Skeletal muscle satellite cell (primary cell): ENCODE measurements at regions not wholly inside any gene's neighbourhood (a gene's known extent, or its start where the extent isn't known, plus 50 kb on each side); places are given as distances from the start of the nearest gene placed in this dataset.
"Not testable (repeated sequence)": the region's sequence is repeated elsewhere in the genome, so short reads cannot be mapped to it uniquely, and the experiment has no call there.

Experiments
- H3K27me3 ChIP-seq: 2 replicates; pipeline ENCODE4 v1.7.0; 2013; ENCODE audit warnings: low read length; ENCODE audit not compliant: control insufficient read depth, insufficient read depth
- H3K36me3 ChIP-seq: 2 replicates; pipeline ENCODE4 v1.7.0; 2013; ENCODE audit warnings: mild to moderate bottlenecking, control low read depth, low read length; ENCODE audit not compliant: insufficient read depth
- H3K4me1 ChIP-seq: 2 replicates; pipeline ENCODE4 v1.7.0; 2013; ENCODE audit warnings: low read length; ENCODE audit not compliant: control insufficient read depth, insufficient read depth
- H3K4me2 ChIP-seq: 2 replicates; pipeline ENCODE4 v1.7.0; 2013; ENCODE audit warnings: mild to moderate bottlenecking, low read length
- H3K4me3 ChIP-seq: 2 replicates; pipeline ENCODE4 v1.7.0; 2013; ENCODE audit warnings: low read length
- H3K9ac ChIP-seq: 2 replicates; pipeline ENCODE4 v1.7.0; 2013; ENCODE audit warnings: mild to moderate bottlenecking, low read depth, low read length, moderate library complexity
- H3K9me3 ChIP-seq: replicated peaks from 2 replicates; pipeline ENCODE4 v1.7.0; 2013; ENCODE audit warnings: mild to moderate bottlenecking, control low read depth, low read length

DNA sequence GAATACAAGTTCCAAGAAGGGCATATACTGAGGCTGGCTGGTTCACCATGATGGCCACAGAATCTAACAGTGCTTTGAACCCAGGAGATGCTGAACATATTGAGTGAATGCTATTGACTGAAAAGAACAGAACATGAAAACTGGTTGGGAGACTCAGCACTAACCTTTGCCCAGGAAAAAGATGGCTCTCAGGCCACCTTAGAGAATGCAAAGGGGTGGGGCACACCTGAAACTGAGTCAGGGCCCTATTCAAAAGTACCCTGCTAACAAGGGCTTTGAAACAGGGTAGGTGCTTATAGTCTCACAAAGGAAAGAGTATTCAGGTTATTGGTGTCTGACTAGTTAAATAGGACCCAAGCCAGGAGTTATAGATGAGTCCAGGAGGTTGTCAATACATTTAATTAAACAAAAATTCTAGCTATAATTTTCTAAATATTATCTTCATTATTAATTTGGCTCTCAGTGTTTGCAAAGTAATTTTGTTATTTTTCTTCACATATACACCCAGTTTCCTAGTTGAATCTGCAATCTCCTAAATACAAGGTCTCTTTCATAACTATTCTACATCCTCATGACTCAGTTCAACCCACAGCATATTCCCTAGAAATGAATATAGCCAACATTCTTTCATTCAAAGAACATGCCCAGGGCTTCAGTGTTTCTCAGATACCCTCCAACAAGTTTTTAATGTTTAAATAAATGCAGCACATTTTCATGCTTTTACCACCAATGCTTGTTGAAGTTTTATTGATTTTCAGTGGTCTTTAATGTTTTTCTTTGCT is 144.2 kb upstream of the RAPGEF2 start:
- H3K9ac ChIP-seq, result no peak overlapping the region
- no peaks in the 10 kb centered on the region for H3K4me1 ChIP-seq
- H3K4me3 ChIP-seq, result no peak overlapping the region
- H3K4me2 ChIP-seq, result no peak overlapping the region
- H3K27me3 ChIP-seq, result no peaks in the 10 kb centered on the region
- H3K9me3 ChIP-seq, result no peaks in the 10 kb centered on the region
- no peaks in the 10 kb centered on the region for H3K36me3 ChIP-seq

DNA sequence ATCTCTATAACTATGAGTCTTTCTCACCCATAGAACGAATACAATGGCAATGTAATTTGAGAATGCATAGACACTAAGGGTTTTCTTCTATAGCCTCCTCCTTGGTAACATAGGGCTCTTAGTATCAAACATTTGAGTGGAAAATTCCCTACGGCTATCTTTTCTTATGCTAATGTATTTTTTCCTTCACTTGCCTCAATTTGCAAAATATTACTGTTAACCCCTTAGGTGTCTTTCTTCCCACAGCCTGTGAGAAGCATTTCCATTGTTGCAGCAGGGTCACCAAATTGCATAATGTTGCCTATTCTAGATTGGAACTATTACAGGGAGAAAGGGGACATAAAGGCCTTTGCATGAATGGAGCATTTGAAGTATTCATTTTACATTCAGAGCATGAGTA is 140.5 kb upstream of the RAPGEF2 start:
- no peaks in the 10 kb centered on the region for H3K36me3 ChIP-seq
- H3K9ac ChIP-seq, result no peak overlapping the region
- no peaks in the 10 kb centered on the region for H3K4me1 ChIP-seq
- H3K27me3 ChIP-seq, result no peaks in the 10 kb centered on the region
- no peaks in the 10 kb centered on the region for H3K9me3 ChIP-seq
- no peak overlapping the region for H3K4me2 ChIP-seq
- H3K4me3 ChIP-seq, result no peak overlapping the region

DNA sequence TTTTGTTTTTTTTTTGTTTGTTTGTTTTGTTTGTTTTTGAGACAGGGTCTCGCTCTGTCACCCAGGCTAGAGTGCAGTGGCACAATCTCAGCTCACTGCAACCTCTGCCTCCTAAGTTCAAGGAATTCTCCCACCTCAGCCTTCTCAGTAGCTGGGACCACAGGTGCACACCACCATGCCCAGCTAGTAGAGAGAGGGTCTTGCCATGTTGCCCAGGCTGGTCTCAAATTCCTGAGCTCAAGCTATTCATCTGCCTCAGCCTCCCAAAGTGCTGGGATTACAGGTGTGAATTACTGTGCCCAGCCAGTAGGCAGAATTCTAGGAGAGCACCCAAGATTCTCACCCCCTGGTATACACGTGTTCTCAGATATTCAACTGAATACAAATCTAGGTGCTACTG is 139.6 kb upstream of the RAPGEF2 start:
- H3K4me1 ChIP-seq, H3K27me3 ChIP-seq, H3K36me3 ChIP-seq, H3K9me3 ChIP-seq, H3K4me2 ChIP-seq, H3K9ac ChIP-seq, H3K4me3 ChIP-seq: not testable (repeated sequence)

DNA sequence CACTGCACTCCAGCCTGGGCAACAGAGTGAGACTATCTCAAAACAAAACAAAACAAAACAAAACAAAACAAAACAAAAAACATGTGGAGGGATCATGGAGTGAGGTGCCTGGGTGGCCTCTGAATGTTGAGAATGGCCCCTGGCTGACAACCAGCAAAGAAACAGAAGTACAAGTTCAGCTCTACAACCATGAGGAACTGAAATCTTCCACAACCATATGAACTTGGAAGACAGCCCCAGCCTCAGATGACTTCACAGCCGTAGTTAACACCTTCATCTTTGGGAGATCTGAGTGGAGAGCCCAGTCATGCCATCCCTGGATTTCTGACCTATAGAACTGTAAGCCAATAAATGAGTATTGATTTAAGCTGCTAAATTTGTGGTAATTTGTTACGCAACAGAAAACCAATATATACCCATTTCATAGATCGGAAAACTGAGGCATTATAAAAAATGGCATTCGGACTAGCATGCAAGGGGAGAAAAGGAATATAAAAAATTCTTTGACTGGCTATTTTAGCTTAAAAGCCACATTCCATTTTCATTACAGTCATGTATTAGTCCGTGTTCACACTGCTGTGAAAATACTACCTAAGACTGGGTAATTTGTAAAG is 138.7 kb upstream of the RAPGEF2 start:
- no peak overlapping the region for H3K4me2 ChIP-seq
- H3K9ac ChIP-seq, result no peak overlapping the region
- no peak overlapping the region for H3K4me3 ChIP-seq
- H3K27me3 ChIP-seq, result no peaks in the 10 kb centered on the region
- no peaks in the 10 kb centered on the region for H3K36me3 ChIP-seq
- H3K4me1 ChIP-seq, result no peaks in the 10 kb centered on the region
- no peaks in the 10 kb centered on the region for H3K9me3 ChIP-seq

DNA sequence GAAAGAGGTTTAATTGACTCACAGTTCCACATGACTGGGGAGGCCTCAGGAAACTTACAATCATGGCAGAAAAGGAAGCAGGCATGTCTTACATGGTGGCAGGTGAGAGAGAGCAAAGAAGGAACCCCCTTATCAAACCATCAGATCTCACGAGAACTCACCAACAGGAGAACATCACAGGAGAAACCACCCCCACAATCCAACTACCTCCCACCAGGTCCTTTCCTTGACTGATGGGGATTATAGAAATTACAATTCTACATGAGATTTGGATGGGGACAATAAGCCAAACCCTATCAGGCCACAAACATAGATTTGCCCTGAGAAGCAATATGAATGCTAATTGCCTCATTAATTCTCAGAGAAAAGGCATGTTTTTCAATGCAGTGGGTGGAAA is 138.2 kb upstream of the RAPGEF2 start:
- Histone ChIP-seq H3K4me3 (no peak overlapping the region), H3K36me3 (no peaks in the 10 kb centered on the region), H3K9ac (no peak overlapping the region), H3K9me3 (no peaks in the 10 kb centered on the region), H3K4me1 (no peaks in the 10 kb centered on the region), H3K4me2 (no peak overlapping the region), H3K27me3 (no peaks in the 10 kb centered on the region)

DNA sequence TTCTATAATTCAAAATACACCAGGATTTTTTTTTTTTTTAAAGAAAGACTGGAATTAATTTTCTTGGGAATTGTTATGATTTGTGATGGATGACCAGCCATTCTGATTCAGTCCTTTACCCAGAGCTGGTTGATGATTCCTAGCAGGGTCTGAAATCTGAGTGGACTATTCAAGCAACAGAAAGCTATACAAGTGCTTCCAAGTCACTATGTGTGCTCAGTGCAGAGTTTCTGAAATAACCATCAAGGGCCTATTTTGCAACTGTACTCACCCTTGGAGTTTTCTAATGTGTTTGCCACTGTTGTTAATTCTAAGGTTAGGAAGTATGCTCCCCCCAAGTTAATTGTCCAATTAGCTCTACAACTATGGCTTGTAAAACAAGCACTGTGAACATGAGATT is 137.7 kb upstream of the RAPGEF2 start:
- no peak overlapping the region for H3K4me3 ChIP-seq
- no peak overlapping the region for H3K9ac ChIP-seq
- H3K4me1 ChIP-seq, result no peaks in the 10 kb centered on the region
- H3K27me3 ChIP-seq, result no peaks in the 10 kb centered on the region
- H3K36me3 ChIP-seq, result no peaks in the 10 kb centered on the region
- no peak overlapping the region for H3K4me2 ChIP-seq
- H3K9me3 ChIP-seq, result no peaks in the 10 kb centered on the region

DNA sequence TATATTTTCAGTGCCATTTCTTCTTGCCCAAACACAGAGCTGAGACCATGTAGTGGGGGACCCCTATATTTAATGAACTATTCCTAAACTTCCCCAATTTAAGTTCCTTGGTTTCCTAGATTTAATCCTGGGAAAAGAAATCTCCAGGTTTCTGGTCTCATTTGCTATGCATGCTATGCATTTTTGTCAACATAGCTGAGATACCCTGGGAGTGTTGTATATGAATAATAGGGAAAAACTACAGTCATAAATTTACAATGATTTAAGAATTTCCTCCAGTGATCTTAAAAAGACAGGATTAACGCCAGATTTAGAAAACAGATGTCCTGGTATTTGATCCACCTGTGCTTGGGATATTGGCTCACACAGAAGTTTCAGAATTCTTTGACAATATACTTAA is 136.8 kb upstream of the RAPGEF2 start:
- no peak overlapping the region for H3K9ac ChIP-seq
- no peaks in the 10 kb centered on the region for H3K36me3 ChIP-seq
- no peak overlapping the region for H3K4me2 ChIP-seq
- H3K27me3 ChIP-seq, result no peaks in the 10 kb centered on the region
- H3K9me3 ChIP-seq, result no peaks in the 10 kb centered on the region
- H3K4me1 ChIP-seq, result no peaks in the 10 kb centered on the region
- no peak overlapping the region for H3K4me3 ChIP-seq

DNA sequence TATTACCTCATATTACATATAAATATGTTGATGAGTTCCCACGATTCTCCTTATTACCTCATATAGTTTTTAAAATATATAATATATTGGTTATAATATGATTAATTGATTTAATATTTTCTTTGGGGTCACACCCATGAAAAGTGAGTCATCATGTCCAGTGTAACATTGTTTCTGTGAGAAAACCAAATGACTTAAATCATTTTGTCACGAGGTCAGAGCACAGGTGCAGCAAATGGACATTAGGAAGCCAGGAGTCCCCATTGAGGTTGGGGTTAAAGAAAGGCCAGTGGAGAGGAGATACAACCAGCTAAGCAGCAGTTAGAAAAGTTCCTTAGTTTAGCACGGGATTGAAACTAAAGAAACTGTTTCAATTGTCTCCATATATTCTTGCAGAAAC is 133.9 kb upstream of the RAPGEF2 start:
- Histone ChIP-seq H3K27me3 (no peaks in the 10 kb centered on the region), H3K9me3 (no peaks in the 10 kb centered on the region), H3K36me3 (no peaks in the 10 kb centered on the region)

DNA sequence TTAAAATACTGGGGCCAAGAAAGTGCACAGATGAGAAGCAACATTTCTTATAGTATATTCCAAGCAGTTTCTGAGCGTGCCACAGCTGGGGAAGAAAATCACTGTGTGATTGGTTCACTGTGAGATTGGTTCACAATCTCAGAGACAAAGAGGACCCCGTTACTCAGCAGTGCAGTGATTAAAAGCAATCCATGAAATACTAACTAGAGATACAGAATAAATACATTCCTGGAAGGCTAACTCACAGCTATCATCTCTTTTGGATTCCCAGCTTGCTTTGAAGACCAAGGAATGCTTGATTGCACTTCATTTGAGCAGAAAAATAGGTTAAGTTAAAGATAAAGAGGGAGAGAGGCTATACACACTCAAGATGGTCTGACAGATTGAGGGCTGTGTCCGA is 132.1 kb upstream of the RAPGEF2 start:
- Histone ChIP-seq H3K4me3 (no peak overlapping the region), H3K36me3 (no peaks in the 10 kb centered on the region), H3K4me2 (no peak overlapping the region), H3K9me3 (no peaks in the 10 kb centered on the region), H3K9ac (no peak overlapping the region), H3K4me1 (no peaks in the 10 kb centered on the region), H3K27me3 (no peaks in the 10 kb centered on the region)

More for the DNA sequence above, 133.9 kb upstream of the RAPGEF2 start:
- no peak overlapping the region for H3K9ac ChIP-seq
- H3K4me2 ChIP-seq, result no peak overlapping the region
- H3K4me1 ChIP-seq, result no peaks in the 10 kb centered on the region
- H3K4me3 ChIP-seq, result no peak overlapping the region

DNA sequence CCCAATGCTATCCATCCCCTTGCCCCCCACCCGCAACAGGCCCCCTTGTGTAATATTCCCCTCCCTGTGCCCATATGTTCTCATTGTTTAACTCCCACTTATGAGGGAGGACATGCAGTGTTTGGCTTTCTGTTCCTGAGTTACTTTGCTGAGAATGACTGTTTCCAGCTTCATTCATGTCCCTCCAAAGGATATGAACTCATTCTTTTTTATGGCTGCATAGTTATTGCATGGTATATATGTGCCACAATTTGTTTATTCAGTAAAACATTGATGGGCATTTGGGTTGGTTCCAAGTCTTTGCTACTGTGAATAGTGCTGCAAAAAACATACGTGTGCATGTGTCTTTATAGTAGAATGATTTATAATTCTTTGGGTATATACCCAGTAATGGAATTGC is 128.4 kb upstream of the RAPGEF2 start:
- H3K4me1 ChIP-seq, H3K27me3 ChIP-seq, H3K4me3 ChIP-seq, H3K4me2 ChIP-seq, H3K9me3 ChIP-seq, H3K36me3 ChIP-seq, H3K9ac ChIP-seq: not testable (repeated sequence)

DNA sequence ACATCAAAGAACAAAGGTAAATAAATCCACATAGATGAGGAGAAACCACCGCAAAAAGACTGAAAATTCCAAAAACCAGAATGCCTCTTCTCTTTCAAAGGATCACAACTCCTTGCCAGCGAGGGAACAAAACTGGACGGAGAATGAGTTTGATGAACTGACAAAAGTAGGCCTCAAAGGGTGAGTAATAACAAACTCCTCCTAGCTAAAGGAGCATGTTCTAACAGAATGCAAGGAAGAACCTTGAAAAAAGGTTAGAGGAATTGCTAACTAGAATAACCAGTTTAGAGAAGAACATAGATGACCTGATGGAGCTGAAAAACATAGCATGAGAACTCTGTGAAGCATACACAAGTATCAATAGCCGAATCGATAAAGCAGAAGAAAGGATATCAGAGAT is 122.2 kb upstream of the RAPGEF2 start:
- H3K9ac ChIP-seq, H3K27me3 ChIP-seq, H3K36me3 ChIP-seq, H3K4me3 ChIP-seq, H3K9me3 ChIP-seq, H3K4me1 ChIP-seq, H3K4me2 ChIP-seq: not testable (repeated sequence)

DNA sequence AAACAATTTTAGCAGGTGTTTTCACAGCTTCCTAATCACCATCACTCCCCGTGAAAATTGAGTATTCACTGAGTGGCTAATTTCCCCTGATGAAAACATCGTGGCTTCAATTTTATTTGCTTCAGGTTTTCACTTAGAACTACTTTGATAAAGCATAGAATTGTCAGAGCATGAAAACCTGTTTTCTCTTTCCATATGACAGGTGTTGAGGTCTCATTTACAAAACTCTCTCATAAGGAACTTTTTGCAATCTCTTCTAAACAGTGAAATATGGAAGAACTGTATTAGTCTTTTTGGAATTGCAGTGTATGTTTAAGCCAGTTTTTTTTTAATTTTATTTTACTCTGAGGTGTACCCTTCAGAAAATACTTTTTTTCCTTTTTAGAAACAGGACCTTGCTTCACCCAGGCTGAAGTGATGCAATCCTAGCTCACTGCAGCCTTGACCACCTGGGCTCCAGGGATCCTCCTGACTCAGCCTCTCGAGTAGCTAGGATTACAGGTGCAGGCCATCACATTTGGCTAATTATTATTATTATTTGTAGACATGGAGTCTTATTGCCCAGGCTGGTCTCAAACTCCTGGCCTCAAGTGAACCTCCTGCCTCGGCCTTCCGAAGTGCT is 111.2 kb upstream of the RAPGEF2 start:
- Histone ChIP-seq H3K9ac (no peak overlapping the region), H3K4me2 (no peak overlapping the region), H3K4me3 (no peak overlapping the region), H3K9me3 (no peaks in the 10 kb centered on the region), H3K36me3 (no peaks in the 10 kb centered on the region), H3K27me3 (peaks cover 8% of the 10 kb centered on the region), H3K4me1 (peaks cover 6% of the 10 kb centered on the region)
